HG03558 (cell line): ENCODE measurements at regions not wholly inside any gene's neighbourhood (a gene's known extent, or its start where the extent isn't known, plus 50 kb on each side); places are given as distances from the start of the nearest gene placed in this dataset.

Source experiments
- ATAC-seq: cut with Tn5 transposase; IDR thresholded peaks from one replicate; pipeline ENCODE4 v1.9.1; 2021; ENCODE audit warnings: moderate number of reproducible peaks; ENCODE audit not compliant: unreplicated experiment; ENCODE audit errors: extremely low read depth

- no peak for ATAC-seq
Observed at GRCh38 chr2:67927501-67927900, 135.3 kb downstream of the C1D start.

GRCh38 chr2:67930156-67930555 lies 132.6 kb downstream of the C1D start:
- no peak for ATAC-seq

- no peak for ATAC-seq
Observed at GRCh38 chr2:67936969-67937368, 125.8 kb downstream of the C1D start.

GRCh38 chr2:67938053-67938452 lies 124.8 kb downstream of the C1D start:
- ATAC-seq, result no peak

- ATAC-seq, result no peak
Observed at GRCh38 chr2:67945056-67945455, 117.7 kb downstream of the C1D start.

GRCh38 chr2:67945940-67946339 lies 116.9 kb downstream of the C1D start:
- ATAC-seq, result no peak

- no peak for ATAC-seq
Observed at GRCh38 chr2:67948057-67948456, 114.7 kb downstream of the C1D start.

GRCh38 chr2:67948506-67948905 lies 114.3 kb downstream of the C1D start:
- no peak for ATAC-seq

GRCh38 chr2:67950018-67950417 lies 112.8 kb downstream of the C1D start:
- no peak for ATAC-seq

- ATAC-seq, result no peak
Observed at GRCh38 chr2:67950919-67951318, 111.9 kb downstream of the C1D start.

GRCh38 chr2:67952066-67952465 lies 110.7 kb downstream of the C1D start:
- ATAC-seq, result peak; percentile 62

GRCh38 chr2:67954093-67954748 lies 108.6 kb downstream of the C1D start:
- ATAC-seq, result no peak

- ATAC-seq, result no peak
Observed at GRCh38 chr2:67955748-67956603, 106.8 kb downstream of the C1D start.

- ATAC-seq, result no peak
Observed at GRCh38 chr2:67965246-67965645, 97.6 kb downstream of the C1D start.

- no peak for ATAC-seq
Observed at GRCh38 chr2:67970071-67970470, 92.7 kb downstream of the C1D start.

- ATAC-seq, result no peak
Observed at GRCh38 chr2:67970542-67970941, 92.3 kb downstream of the C1D start.

GRCh38 chr2:67974559-67975430 lies 88.0 kb downstream of the C1D start:
- no peak for ATAC-seq

- ATAC-seq, result no peak
Observed at GRCh38 chr2:67977464-67977863, 85.3 kb downstream of the C1D start.

- no peak for ATAC-seq
Observed at GRCh38 chr2:67982956-67983355, 79.8 kb downstream of the C1D start.

- no peak for ATAC-seq
Observed at GRCh38 chr2:67984600-67984999, 78.2 kb downstream of the C1D start.

- ATAC-seq, result no peak
Observed at GRCh38 chr2:67985586-67985985, 77.2 kb downstream of the C1D start.
